ENCODE measurements at regions not wholly inside any gene's neighbourhood (a gene's known extent, or its start where the extent isn't known, plus 50 kb on each side); places are given as distances from the start of the nearest gene placed in this dataset.

DNA sequence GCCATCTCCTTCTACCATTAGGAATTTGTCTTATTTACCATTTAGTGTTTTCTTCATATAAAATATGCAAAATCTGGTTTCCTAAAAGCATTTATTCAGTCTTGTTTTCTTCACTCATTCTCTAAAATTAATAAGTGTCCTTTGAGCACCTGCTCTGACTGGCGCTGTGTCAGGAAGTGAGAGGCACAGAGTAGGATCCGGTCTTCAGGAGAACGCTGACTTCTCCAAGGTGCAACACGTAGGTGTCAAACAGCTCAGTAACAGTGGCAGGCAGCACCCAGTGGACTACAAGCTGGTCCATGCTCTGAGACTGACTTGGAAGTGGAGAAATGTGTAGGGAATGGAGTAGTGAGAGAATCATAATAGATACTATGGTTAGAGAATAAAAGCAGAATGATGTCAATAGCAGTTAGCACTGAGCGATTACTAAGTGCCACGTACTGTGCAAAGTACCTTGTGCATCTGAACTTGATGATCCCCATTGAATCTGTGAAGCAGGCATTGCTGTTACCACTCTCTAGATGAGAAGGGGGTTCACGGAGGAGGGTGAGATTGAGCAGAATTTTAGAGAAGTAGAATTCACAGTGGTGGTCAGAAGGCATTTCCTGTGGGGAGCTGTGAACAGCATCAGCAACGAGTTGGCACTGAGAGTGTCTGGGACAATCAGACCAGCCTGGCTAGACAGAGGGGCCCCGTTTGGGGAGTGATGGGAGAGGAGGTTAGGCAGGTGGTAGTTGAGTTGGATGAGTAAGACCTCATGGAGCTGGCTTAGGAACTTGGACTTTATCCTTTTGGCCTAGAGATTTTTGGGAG, 569.8 kb downstream of the QKI start:
- TF ChIP-seq POLR2A (IDR thresholded peaks at IDR 0.05; ENCODE audit: low read depth) = no peak
- TF ChIP-seq, protein P1, sequence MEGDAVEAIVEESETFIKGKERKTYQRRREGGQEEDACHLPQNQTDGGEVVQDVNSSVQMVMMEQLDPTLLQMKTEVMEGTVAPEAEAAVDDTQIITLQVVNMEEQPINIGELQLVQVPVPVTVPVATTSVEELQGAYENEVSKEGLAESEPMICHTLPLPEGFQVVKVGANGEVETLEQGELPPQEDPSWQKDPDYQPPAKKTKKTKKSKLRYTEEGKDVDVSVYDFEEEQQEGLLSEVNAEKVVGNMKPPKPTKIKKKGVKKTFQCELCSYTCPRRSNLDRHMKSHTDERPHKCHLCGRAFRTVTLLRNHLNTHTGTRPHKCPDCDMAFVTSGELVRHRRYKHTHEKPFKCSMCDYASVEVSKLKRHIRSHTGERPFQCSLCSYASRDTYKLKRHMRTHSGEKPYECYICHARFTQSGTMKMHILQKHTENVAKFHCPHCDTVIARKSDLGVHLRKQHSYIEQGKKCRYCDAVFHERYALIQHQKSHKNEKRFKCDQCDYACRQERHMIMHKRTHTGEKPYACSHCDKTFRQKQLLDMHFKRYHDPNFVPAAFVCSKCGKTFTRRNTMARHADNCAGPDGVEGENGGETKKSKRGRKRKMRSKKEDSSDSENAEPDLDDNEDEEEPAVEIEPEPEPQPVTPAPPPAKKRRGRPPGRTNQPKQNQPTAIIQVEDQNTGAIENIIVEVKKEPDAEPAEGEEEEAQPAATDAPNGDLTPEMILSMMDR (IDR thresholded peaks at IDR 0.05) = no peak
- no peak for TF ChIP-seq EP300 (IDR thresholded peaks at IDR 0.05)
- no peak for TF ChIP-seq POLR2AphosphoS5 (IDR thresholded peaks at IDR 0.05)
- H3K27ac ChIP-seq (replicated peaks in 1 of 4) = no peak overlapping the region
- intact Hi-C loops (cut with DNase I) = no loop called here

DNA sequence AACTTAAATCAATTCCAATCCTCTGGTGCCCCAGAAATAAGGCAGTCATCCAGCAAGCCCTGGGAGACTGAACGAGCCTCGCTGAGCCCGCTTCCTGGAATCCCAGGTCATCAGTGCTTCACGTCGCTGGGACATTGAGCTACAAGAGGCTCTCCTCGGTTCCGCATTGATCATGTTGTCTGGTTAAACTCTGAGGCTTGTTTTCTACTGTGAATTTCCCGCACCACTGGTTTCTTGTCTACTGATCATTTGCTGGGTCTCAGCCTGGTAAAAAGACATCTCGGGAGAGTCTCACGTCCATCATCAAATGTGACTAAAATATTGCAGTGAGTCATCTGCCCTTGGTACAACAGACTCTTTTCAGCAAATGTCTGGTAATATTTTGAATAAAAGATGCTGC, 569.2 kb downstream of the QKI start:
- peak; percentile 39 for DNase-seq (ENCODE audit: extremely low spot score)
- 87% methylated on average over 10 of the region's 10 CpGs for WGBS
- no peak overlapping the region for H3K27ac ChIP-seq (replicated peaks in 1 of 4)
- TF ChIP-seq EP300 (IDR thresholded peaks at IDR 0.05) = no peak
- TF ChIP-seq POLR2A (IDR thresholded peaks at IDR 0.05; ENCODE audit: low read depth) = no peak
- H3K36me3 ChIP-seq = no peaks in the 10 kb centered on the region
- H3K27me3 ChIP-seq = peaks cover 0 to 4% (median 0%) of the 10 kb centered on the region in 4 donors
- peaks cover 0 to 8% (median 0%) of the 10 kb centered on the region in 4 donors for H3K4me1 ChIP-seq
- intact Hi-C loops (cut with DNase I) = no loop called here
- no peak overlapping the region for H3K4me3 ChIP-seq
- no peaks in the 10 kb centered on the region for H3K9me3 ChIP-seq

More for the DNA sequence above, 569.8 kb downstream of the QKI start:
- peak; percentile 89 for DNase-seq (ENCODE audit: extremely low spot score)
- Histone ChIP-seq H3K9me3 (no peaks in the 10 kb centered on the region), H3K27me3 (peaks cover 0 to 4% (median 0%) of the 10 kb centered on the region in 4 donors), H3K4me1 (peaks cover 0 to 8% (median 0%) of the 10 kb centered on the region in 4 donors), H3K4me3 (no peak overlapping the region), H3K36me3 (no peaks in the 10 kb centered on the region)
- WGBS = 68% methylated on average over 9 of the region's 9 CpGs

DNA sequence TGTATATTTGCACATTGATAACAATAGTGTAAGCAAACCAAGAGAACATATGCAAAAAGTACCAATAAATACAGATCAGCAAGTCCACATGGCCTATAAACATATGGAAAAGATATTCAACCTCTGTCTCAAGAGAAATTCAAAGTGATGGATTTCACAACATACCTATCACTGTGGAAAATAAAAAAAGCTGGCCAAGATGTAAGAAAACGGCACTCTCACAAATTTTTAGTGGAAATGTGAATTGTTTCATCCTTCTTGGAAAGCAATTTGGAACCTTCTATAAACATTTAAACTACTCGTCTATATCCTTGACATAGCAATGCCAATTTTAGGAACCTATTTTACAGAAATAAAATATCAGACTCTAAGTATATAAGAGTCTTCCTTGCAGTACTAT, 559.8 kb downstream of the QKI start:
- WGBS = 52% methylated on average over 2 of the region's 2 CpGs
- no peaks in the 10 kb centered on the region for H3K36me3 ChIP-seq

DNA sequence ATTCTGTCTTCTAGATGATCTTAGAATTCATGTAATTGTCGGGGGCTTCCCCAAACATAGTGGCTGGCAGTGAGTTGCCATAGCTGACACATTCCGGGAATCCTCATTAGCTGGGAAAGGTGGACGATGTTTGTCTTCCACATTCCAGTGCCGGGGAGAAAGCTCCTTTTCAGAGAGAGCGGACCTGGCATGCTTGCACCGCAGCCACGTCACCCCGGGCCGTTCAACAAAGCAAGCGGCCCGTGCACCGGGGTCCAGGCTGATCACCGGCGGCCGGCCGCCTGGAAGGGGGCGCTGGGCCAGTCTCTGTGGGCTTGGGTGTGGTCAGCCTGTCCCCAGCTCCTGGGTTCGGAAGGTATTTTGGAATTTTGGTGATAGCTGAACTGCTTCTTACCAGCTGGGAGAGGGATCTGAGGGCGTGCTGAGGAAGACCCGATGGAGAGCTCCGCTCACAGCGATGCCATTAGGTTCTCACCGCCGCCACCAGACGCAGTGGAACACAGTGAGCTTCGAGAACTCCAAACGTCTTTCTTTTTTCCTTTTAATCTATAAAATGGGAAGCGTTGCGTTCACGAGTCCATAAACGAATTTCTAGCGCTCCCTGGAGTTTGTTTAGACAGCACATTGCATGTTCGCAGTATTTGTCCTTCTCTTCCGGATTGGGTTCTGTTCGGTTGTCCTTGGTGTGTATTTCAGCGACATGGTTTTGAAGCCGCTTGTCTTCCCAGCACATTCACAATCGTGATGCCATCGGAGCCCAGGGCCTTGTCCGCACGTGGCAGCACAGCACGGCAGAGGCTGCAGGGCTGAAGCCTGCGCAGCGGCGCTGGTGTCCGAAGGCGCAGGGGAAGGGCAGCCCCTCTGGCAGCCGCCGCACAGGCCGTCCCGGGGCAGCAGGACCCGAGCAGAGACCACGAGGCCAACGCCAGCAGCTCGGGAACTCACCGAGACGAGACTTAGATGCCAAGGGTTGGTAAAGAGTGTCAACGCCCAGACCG, 557.6 kb downstream of the QKI start:
- Histone ChIP-seq H3K36me3 (no peaks in the 10 kb centered on the region), H3K9me3 (no peaks in the 10 kb centered on the region), H3K4me1 (no peaks in the 10 kb centered on the region), H3K4me3 (no peak overlapping the region), H3K27me3 (peaks cover 0 to 3% (median 0%) of the 10 kb centered on the region in 4 donors), H3K27ac (replicated peaks in 1 of 4) (no peak overlapping the region)
- TF ChIP-seq EP300 (IDR thresholded peaks at IDR 0.05) = no peak
- intact Hi-C loops (cut with DNase I) = no loop called here
- peak; percentile 84 for DNase-seq (ENCODE audit: extremely low spot score)
- 90% methylated on average over 57 of the region's 59 CpGs for WGBS

More for the DNA sequence above, 559.8 kb downstream of the QKI start:
- H3K9me3 ChIP-seq = no peaks in the 10 kb centered on the region
- intact Hi-C loops (cut with DNase I) = no loop called here
- H3K27me3 ChIP-seq = peaks cover 0 to 3% (median 0%) of the 10 kb centered on the region in 4 donors
- TF ChIP-seq, protein P1 (IDR thresholded peaks at IDR 0.05) = no peak
- TF ChIP-seq POLR2A (IDR thresholded peaks at IDR 0.05; ENCODE audit: low read depth) (no peak), EP300 (IDR thresholded peaks at IDR 0.05) (no peak), POLR2AphosphoS5 (IDR thresholded peaks at IDR 0.05) (no peak)
- H3K4me3 ChIP-seq = no peak overlapping the region
- no peaks in the 10 kb centered on the region for H3K4me1 ChIP-seq
- no peak overlapping the region for H3K27ac ChIP-seq (replicated peaks in 1 of 4)
- no peak for DNase-seq (ENCODE audit: extremely low spot score)

DNA sequence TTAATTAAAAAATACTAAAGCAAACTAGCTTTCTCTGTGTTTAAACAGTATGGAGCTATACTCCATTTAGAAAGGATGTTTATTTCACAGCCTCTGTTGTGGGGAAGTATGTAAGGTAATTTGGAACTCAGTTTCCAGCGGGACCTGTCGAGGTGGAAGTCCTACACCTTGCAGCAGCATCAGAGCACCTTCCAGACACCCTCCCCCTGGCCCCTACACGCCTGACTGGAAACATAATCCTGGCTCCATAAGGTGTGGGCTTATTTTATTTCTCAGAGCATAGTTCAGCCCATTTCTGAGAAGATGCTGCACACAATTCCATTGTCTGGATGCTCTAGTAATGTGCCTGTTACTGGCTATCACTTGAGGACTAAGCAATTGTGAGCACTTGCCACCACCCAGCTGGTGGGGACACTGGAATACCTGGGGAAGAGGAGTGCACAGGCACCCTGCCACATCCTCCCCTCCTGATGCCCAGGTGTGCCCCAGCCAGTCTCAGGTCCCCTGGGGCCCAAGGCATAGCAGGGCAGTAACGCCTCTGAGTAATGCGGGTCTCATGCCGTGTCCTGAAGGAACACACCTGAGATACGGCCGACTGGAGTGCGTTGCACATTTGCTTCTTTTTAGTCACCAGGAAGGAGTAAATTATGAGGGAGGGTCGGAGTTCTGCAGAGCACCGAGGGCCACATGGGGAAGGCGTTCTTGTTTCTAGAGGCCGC, 556.5 kb downstream of the QKI start:
- peaks cover 0 to 3% (median 0%) of the 10 kb centered on the region in 4 donors for H3K27me3 ChIP-seq
- intact Hi-C loops (cut with DNase I) = no loop called here
- no peak overlapping the region for H3K4me3 ChIP-seq
- no peak overlapping the region for H3K27ac ChIP-seq (replicated peaks in 1 of 4)
- H3K36me3 ChIP-seq = no peaks in the 10 kb centered on the region
- no peaks in the 10 kb centered on the region for H3K9me3 ChIP-seq
- WGBS = 88% methylated on average over 13 of the region's 13 CpGs
- peak; percentile 62 for DNase-seq (ENCODE audit: extremely low spot score)
- no peak for TF ChIP-seq EP300 (IDR thresholded peaks at IDR 0.05)
- TF ChIP-seq POLR2A (IDR thresholded peaks at IDR 0.05; ENCODE audit: low read depth) = no peak
- TF ChIP-seq, protein P1 (IDR thresholded peaks at IDR 0.05) = no peak
- TF ChIP-seq POLR2AphosphoS5 (IDR thresholded peaks at IDR 0.05) = no peak
- peaks cover 2 to 6% (median 3%) of the 10 kb centered on the region in 4 donors for H3K4me1 ChIP-seq

All from esophagus muscularis mucosa (tissue), 4 donors.